ENCODE measurements at regions not wholly inside any gene's neighbourhood (a gene's known extent, or its start where the extent isn't known, plus 50 kb on each side); places are given as distances from the start of the nearest gene placed in this dataset.

DNA sequence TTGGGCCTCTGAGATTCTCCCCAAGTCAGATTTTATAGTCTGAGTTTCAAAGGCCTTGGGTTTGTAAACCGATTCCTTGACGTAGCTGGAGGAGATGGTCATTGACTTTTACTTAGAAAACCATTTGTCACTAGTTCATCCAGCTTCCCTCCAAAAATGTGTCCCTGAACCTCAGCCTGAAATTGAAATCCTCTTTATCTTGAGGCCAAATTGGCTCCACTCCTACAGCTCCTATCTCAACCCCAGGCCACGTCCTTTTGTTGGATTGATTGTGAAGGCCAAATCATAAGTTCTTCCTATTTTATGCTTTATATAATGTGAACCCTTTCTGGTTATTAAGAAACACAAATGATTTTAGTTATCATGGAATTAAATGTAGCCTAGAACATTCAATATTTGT, 193.9 kb upstream of the SUCLG2 start:
- no peak for TF ChIP-seq GATA2 (IDR thresholded peaks at IDR 0.05; ENCODE audit: low read depth, low read length)
- no peak for TF ChIP-seq GATA3 (IDR thresholded peaks at IDR 0.05; ENCODE audit: low read depth, low read length)
